H9 (cell line): ENCODE measurements at regions not wholly inside any gene's neighbourhood (a gene's known extent, or its start where the extent isn't known, plus 50 kb on each side); places are given as distances from the start of the nearest gene placed in this dataset.

ENCODE experiments used
- DNase-seq: peaks from one replicate; pipeline ENCODE4 v3.0.0-alpha.2; 2017
- H2AFZ ChIP-seq: one replicate; pipeline ENCODE4 v1.6.1; 2013; ENCODE audit warnings: mild to moderate bottlenecking, low read length, control low read depth, moderate library complexity
- H2AK5ac ChIP-seq: 2 replicates; pipeline ENCODE4 v1.6.1; 2013; ENCODE audit warnings: low read length, control low read depth, mixed read lengths; ENCODE audit not compliant: insufficient read length
- H2BK120ac ChIP-seq: one replicate; pipeline ENCODE4 v1.6.1; 2013; ENCODE audit warnings: low read depth, mild to moderate bottlenecking, low read length, control low read depth, inconsistent platforms; ENCODE audit not compliant: poor library complexity, severe bottlenecking
- H2BK12ac ChIP-seq: 2 replicates; pipeline ENCODE4 v1.6.1; 2013; ENCODE audit warnings: low read length, control low read depth, mixed read lengths, low read depth; ENCODE audit not compliant: insufficient read length
- H2BK15ac ChIP-seq: 2 replicates; pipeline ENCODE4 v1.6.1; 2013; ENCODE audit warnings: low read depth, low read length, control low read depth
- H2BK20ac ChIP-seq: one replicate; pipeline ENCODE4 v1.6.1; 2013; ENCODE audit warnings: low read depth, mild to moderate bottlenecking, low read length, control low read depth, inconsistent platforms; ENCODE audit not compliant: poor library complexity, severe bottlenecking
- H2BK5ac ChIP-seq: 2 replicates; pipeline ENCODE4 v1.6.1; 2013; ENCODE audit warnings: low read length, control low read depth, mixed read lengths; ENCODE audit not compliant: insufficient read length
- H3K14ac ChIP-seq: 2 replicates; pipeline ENCODE4 v1.6.1; 2013; ENCODE audit warnings: low read length, control low read depth; ENCODE audit not compliant: insufficient read depth
- H3K18ac ChIP-seq: 2 replicates; pipeline ENCODE4 v1.6.1; 2013; ENCODE audit warnings: low read depth, mild to moderate bottlenecking, mixed read lengths, low read length, control low read depth; ENCODE audit not compliant: insufficient read length
- H3K23ac ChIP-seq: 2 replicates; pipeline ENCODE4 v1.6.1; 2013; ENCODE audit warnings: low read length, control low read depth, mixed read lengths, low read depth; ENCODE audit not compliant: insufficient read length
- H3K23me2 ChIP-seq: 2 replicates; pipeline ENCODE4 v1.6.1; 2013; ENCODE audit warnings: low read depth, mild to moderate bottlenecking, mixed read lengths, low read length, control low read depth; ENCODE audit not compliant: insufficient read length, poor library complexity, severe bottlenecking
- H3K27ac ChIP-seq: 2 replicates; pipeline ENCODE4 v1.5.1; 2013; ENCODE audit warnings: low read length, control low read depth, mixed read lengths, low read depth; ENCODE audit not compliant: insufficient read length
- H3K27me3 ChIP-seq: 2 replicates; pipeline ENCODE4 v1.6.1; 2013; ENCODE audit warnings: low read length, control low read depth, inconsistent platforms; ENCODE audit not compliant: insufficient read depth
- H3K4ac ChIP-seq: 2 replicates; pipeline ENCODE4 v1.6.1; 2013; ENCODE audit warnings: low read depth, mild to moderate bottlenecking, control low read depth, inconsistent platforms, low read length, moderate library complexity
- H3K4me1 ChIP-seq: 2 replicates; pipeline ENCODE4 v1.6.1; 2013; ENCODE audit warnings: low read length, control low read depth, inconsistent platforms; ENCODE audit not compliant: insufficient read depth
- H3K4me2 ChIP-seq: 2 replicates; pipeline ENCODE4 v1.6.1; 2013; ENCODE audit warnings: low read length, control low read depth, mixed read lengths; ENCODE audit not compliant: insufficient read length, insufficient read depth
- H3K56ac ChIP-seq: 2 replicates; pipeline ENCODE4 v1.6.1; 2013; ENCODE audit warnings: low read depth, mild to moderate bottlenecking, mixed read lengths, low read length, control low read depth; ENCODE audit not compliant: insufficient read length
- H3K79me1 ChIP-seq: 2 replicates; pipeline ENCODE4 v1.6.1; 2013; ENCODE audit warnings: low read depth, mild to moderate bottlenecking, moderate library complexity, low read length, control low read depth, inconsistent platforms; ENCODE audit not compliant: insufficient read depth, poor library complexity, severe bottlenecking
- H3K79me2 ChIP-seq: 2 replicates; pipeline ENCODE4 v1.6.1; 2013; ENCODE audit warnings: low read length, control low read depth, inconsistent platforms; ENCODE audit not compliant: insufficient read depth
- H3K9ac ChIP-seq: 2 replicates; pipeline ENCODE4 v1.6.1; 2013; ENCODE audit warnings: low read length, control low read depth, mixed read lengths; ENCODE audit not compliant: insufficient read length; ENCODE audit errors: extremely low read depth
- H3K9me3 ChIP-seq: one replicate; pipeline ENCODE4 v1.6.1; 2013; ENCODE audit warnings: low read depth, low read length, inconsistent platforms; ENCODE audit not compliant: control insufficient read depth
- H3T11ph ChIP-seq: one replicate; pipeline ENCODE4 v1.6.1; 2013; ENCODE audit warnings: mild to moderate bottlenecking, low read length, control low read depth, inconsistent platforms
- H4K20me1 ChIP-seq: one replicate; pipeline ENCODE4 v1.6.1; 2013; ENCODE audit not compliant: control insufficient read depth, insufficient read length, insufficient read depth
- H4K5ac ChIP-seq: 2 replicates; pipeline ENCODE4 v1.6.1; 2013; ENCODE audit warnings: low read depth, mild to moderate bottlenecking, mixed read lengths, low read length, control low read depth; ENCODE audit not compliant: insufficient read length
- H4K8ac ChIP-seq: replicated peaks from 2 replicates; pipeline ENCODE4 v1.6.1; 2013; ENCODE audit warnings: low read length, control low read depth, mixed read lengths, low read depth; ENCODE audit not compliant: insufficient read length
- H4K91ac ChIP-seq: 2 replicates; pipeline ENCODE4 v1.6.1; 2013; ENCODE audit warnings: low read depth, mild to moderate bottlenecking, moderate library complexity, mixed read lengths, low read length, control low read depth; ENCODE audit not compliant: insufficient read length
- H3K27ac Mint-ChIP-seq, 3 experiments: 2 replicates in 2 of 3; 3 replicates in 1 of 3; pipeline ENCODE4 v1.8.0; 2020 to 2021; ENCODE audit warnings: mixed read lengths in 3 of 3, mild to moderate bottlenecking in 1 of 3, moderate library complexity in 1 of 3
- H3K27me3 Mint-ChIP-seq: 2 replicates; pipeline ENCODE4 v1.8.0; 2021; ENCODE audit warnings: low read depth, mild to moderate bottlenecking, moderate library complexity, mixed read lengths
- H3K36me3 Mint-ChIP-seq, 3 experiments: 2 replicates in 2 of 3; 3 replicates in 1 of 3; pipeline ENCODE4 v1.8.0; 2020 to 2021; ENCODE audit warnings: low read depth in 3 of 3, mixed read lengths in 3 of 3; ENCODE audit not compliant: insufficient read depth in 1 of 3
- H3K4me1 Mint-ChIP-seq, 2 experiments: 2 replicates each; pipeline ENCODE4 v1.8.0; 2020; ENCODE audit warnings: mixed read lengths in 2 of 2
- H3K4me3 Mint-ChIP-seq, 2 experiments: 2 replicates in 1 of 2; 3 replicates in 1 of 2; pipeline ENCODE4 v1.8.0; 2020 to 2021; ENCODE audit warnings: mild to moderate bottlenecking in 2 of 2, mixed read lengths in 2 of 2, moderate library complexity in 1 of 2
- H3K9me3 Mint-ChIP-seq, 2 experiments: 2 replicates in 1 of 2; 3 replicates in 1 of 2; pipeline ENCODE4 v1.8.0; 2020; ENCODE audit warnings: mild to moderate bottlenecking in 2 of 2, mixed read lengths in 2 of 2, moderate library complexity in 1 of 2
- CTCF ChIP-seq: fragments of 200-600 bp; sonication (generic); conservative IDR thresholded peaks from 3 replicates; pipeline ENCODE4 v1.8.0; 2021; ENCODE audit warnings: antibody characterized with exemption, mild to moderate bottlenecking
- WGBS: extraction: QIAGEN DNeasy Blood & Tissue Kit; methylation state at CpG from one replicate; pipeline ENCODE4 v1.1.7; 2013; ENCODE audit warnings: missing lambda C conversion rate, low lambda C conversion rate, mixed read lengths; ENCODE audit not compliant: insufficient read length; ENCODE audit errors: extremely low coverage; 5-methylcytosine and 5-hydroxymethylcytosine counted together

DNA sequence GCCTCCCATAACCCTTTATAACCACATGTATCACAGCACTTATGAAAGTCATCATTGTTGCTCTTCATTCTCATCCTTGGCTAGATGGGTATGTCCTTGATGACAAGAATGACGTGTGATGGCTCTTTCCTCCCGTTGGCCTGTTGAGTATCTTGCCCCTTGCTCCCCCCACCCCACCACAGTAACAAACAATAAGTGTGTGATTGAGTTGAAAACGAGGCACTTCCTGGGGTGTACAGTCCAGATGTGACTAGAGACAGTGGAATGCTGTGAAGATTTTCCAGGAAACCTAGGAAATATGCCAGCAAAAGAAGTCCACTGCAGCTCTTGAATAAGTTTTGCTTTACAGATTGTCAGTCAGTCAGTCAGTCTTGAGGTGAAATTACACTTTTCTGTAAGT, 262.5 kb downstream of the ELAVL2 start:
- Mint-ChIP-seq H3K4me3 (no peak overlapping the region), H3K9me3 (peaks cover 0 to 1% of the 10 kb centered on the region in 2 experiments; a peak in 2 of 5 replicates), H3K27me3 (no peaks in the 10 kb centered on the region), H3K27ac (no peak overlapping the region), H3K4me1 (peaks cover 6% of the 10 kb centered on the region in 2 experiments; a peak in 3 of 4 replicates), H3K36me3 (peaks cover 0 to 3% (median under 1%) of the 10 kb centered on the region in 3 experiments; a peak in 3 of 7 replicates)
- H2AK5ac ChIP-seq = no peak overlapping the region
- H3K4ac ChIP-seq = no peak overlapping the region
- H4K8ac ChIP-seq = no peak overlapping the region
- H3K56ac ChIP-seq = no peak overlapping the region
- peaks cover 3% of the 10 kb centered on the region; the same call in 1 of the 2 replicates for H3K4me1 ChIP-seq
- H3K9ac ChIP-seq = no peak overlapping the region
- H3K79me2 ChIP-seq = no peaks in the 10 kb centered on the region
- no peak overlapping the region for H3K18ac ChIP-seq
- TF ChIP-seq CTCF = no peak
- no peaks in the 10 kb centered on the region for H4K20me1 ChIP-seq
- no peak overlapping the region for H4K91ac ChIP-seq
- no peak overlapping the region for H2AFZ ChIP-seq
- no peaks in the 10 kb centered on the region for H3K27me3 ChIP-seq
- H3K14ac ChIP-seq = no peak overlapping the region
- H2BK120ac ChIP-seq = no peak overlapping the region
- no peak overlapping the region for H3K23ac ChIP-seq
- H3K23me2 ChIP-seq = no peaks in the 10 kb centered on the region
- H3K27ac ChIP-seq = no peak overlapping the region
- no peak overlapping the region for H3T11ph ChIP-seq
- H3K4me2 ChIP-seq = no peak overlapping the region
- no peaks in the 10 kb centered on the region for H3K9me3 ChIP-seq
- H2BK15ac ChIP-seq = no peak overlapping the region
- no peak overlapping the region for H2BK5ac ChIP-seq
- no CpG with 5 or more reads among the region's 3 CpGs for WGBS
- H4K5ac ChIP-seq = no peak overlapping the region
- no peak for DNase-seq
- no peaks in the 10 kb centered on the region for H3K79me1 ChIP-seq
- H2BK20ac ChIP-seq = no peak overlapping the region
- no peak overlapping the region for H2BK12ac ChIP-seq
